Astrocyte (in vitro differentiated cells and primary cell): ENCODE measurements at regions not wholly inside any gene's neighbourhood (a gene's known extent, or its start where the extent isn't known, plus 50 kb on each side); places are given as distances from the start of the nearest gene placed in this dataset.

Experiments
- DNase-seq: peaks from one replicate; pipeline ENCODE4 v3.0.0-alpha.2; 2010; ENCODE audit warnings: low read depth
- FAIRE-seq: peaks from 2 replicates; lab custom pipeline; 2011; peaks lifted over from hg19 to GRCh38; lab: Jason Lieb, UNC
- H2AFZ ChIP-seq: 2 replicates; pipeline ENCODE4 v1.6.0; 2012; ENCODE audit warnings: low read depth, low read length, inconsistent platforms
- H3K27ac ChIP-seq: 2 replicates; pipeline ENCODE4 v1.5.1; 2011; ENCODE audit warnings: low read depth, low read length, inconsistent platforms
- H3K27me3 ChIP-seq: 2 replicates; pipeline ENCODE4 v1.6.0; 2011; ENCODE audit warnings: low read length, inconsistent platforms; ENCODE audit not compliant: insufficient read depth
- H3K36me3 ChIP-seq: 2 replicates; pipeline ENCODE4 v1.5.1; 2011; ENCODE audit warnings: low read length, inconsistent platforms; ENCODE audit not compliant: insufficient read depth
- H3K4me1 ChIP-seq: 2 replicates; pipeline ENCODE4 v1.5.1; 2011; ENCODE audit warnings: low read length, inconsistent platforms; ENCODE audit not compliant: insufficient read depth
- H3K4me2 ChIP-seq: 2 replicates; pipeline ENCODE4 v1.6.0; 2012; ENCODE audit warnings: low read length, inconsistent platforms
- H3K4me3 ChIP-seq: 2 replicates; pipeline ENCODE4 v1.5.1; 2011; ENCODE audit warnings: low read depth, mild to moderate bottlenecking, low read length, inconsistent platforms; ENCODE audit not compliant: insufficient read depth
- H3K79me2 ChIP-seq: 2 replicates; pipeline ENCODE4 v1.6.0; 2012; ENCODE audit warnings: mild to moderate bottlenecking, low read length, inconsistent platforms; ENCODE audit not compliant: insufficient read depth
- H3K9ac ChIP-seq: 2 replicates; pipeline ENCODE4 v1.6.0; 2012; ENCODE audit warnings: mild to moderate bottlenecking, low read length, inconsistent platforms
- H3K9me3 ChIP-seq: 2 replicates; pipeline ENCODE4 v1.5.1; 2012; ENCODE audit warnings: low read depth, mild to moderate bottlenecking, low read length, inconsistent platforms; ENCODE audit not compliant: insufficient read depth
- H4K20me1 ChIP-seq: 2 replicates; pipeline ENCODE4 v1.6.0; 2012; ENCODE audit warnings: low read length, inconsistent platforms; ENCODE audit not compliant: insufficient read depth
- H3K27ac Mint-ChIP-seq: one replicate; pipeline ENCODE4 v1.8.0; 2021; ENCODE audit warnings: mild to moderate bottlenecking, mixed read lengths; ENCODE audit not compliant: unreplicated experiment
- H3K27me3 Mint-ChIP-seq: one replicate; pipeline ENCODE4 v1.8.0; 2021; ENCODE audit warnings: low read depth, mixed read lengths; ENCODE audit not compliant: unreplicated experiment
- H3K36me3 Mint-ChIP-seq: one replicate; pipeline ENCODE4 v1.8.0; 2021; ENCODE audit warnings: low read depth, mixed read lengths; ENCODE audit not compliant: unreplicated experiment
- H3K4me1 Mint-ChIP-seq: one replicate; pipeline ENCODE4 v1.8.0; 2021; ENCODE audit warnings: low read depth, mixed read lengths; ENCODE audit not compliant: unreplicated experiment
- H3K4me3 Mint-ChIP-seq: one replicate; pipeline ENCODE4 v1.8.0; 2021; ENCODE audit warnings: mild to moderate bottlenecking, moderate library complexity, mixed read lengths; ENCODE audit not compliant: unreplicated experiment
- H3K9me3 Mint-ChIP-seq: one replicate; pipeline ENCODE4 v1.8.0; 2021; ENCODE audit warnings: mild to moderate bottlenecking, mixed read lengths; ENCODE audit not compliant: unreplicated experiment
- CTCF ChIP-seq: IDR thresholded peaks from 2 replicates; pipeline ENCODE4 v1.5.1; 2011; ENCODE audit warnings: low read depth, mild to moderate bottlenecking, inconsistent platforms, low read length, moderate library complexity; ENCODE audit not compliant: insufficient read depth
- EZH2 ChIP-seq: IDR thresholded peaks from 2 replicates; pipeline ENCODE4 v1.6.1; 2012; ENCODE audit warnings: mild to moderate bottlenecking, low read length, inconsistent platforms; ENCODE audit not compliant: insufficient read depth

- no peak overlapping the region for H3K4me3 ChIP-seq
- H3K4me1 ChIP-seq: peaks cover 27% of the 10 kb centered on the region
- no peak for TF ChIP-seq EZH2
- no peak for TF ChIP-seq CTCF
- Mint-ChIP-seq H3K36me3 (no peaks in the 10 kb centered on the region), H3K4me1 (peaks cover 35% of the 10 kb centered on the region), H3K27ac (peak overlapping the region; percentile 58), H3K4me3 (no peak overlapping the region), H3K27me3 (no peaks in the 10 kb centered on the region), H3K9me3 (peaks cover 7% of the 10 kb centered on the region)
- H3K27me3 ChIP-seq: no peaks in the 10 kb centered on the region
- DNase-seq (peak; percentile 90), FAIRE-seq (peak; percentile 37)
- no peaks in the 10 kb centered on the region for H3K9me3 ChIP-seq
- no peaks in the 10 kb centered on the region for H3K36me3 ChIP-seq
- no peaks in the 10 kb centered on the region for H4K20me1 ChIP-seq
- peak overlapping the region; percentile 68 for H3K27ac ChIP-seq
- H3K79me2 ChIP-seq: no peaks in the 10 kb centered on the region
- H2AFZ ChIP-seq: no peak overlapping the region
- H3K9ac ChIP-seq: peak overlapping the region; percentile 25
- peak overlapping the region; percentile 17 for H3K4me2 ChIP-seq
Observed at GRCh38 chr9:115262477-115262876, 144.5 kb upstream of the TNC start.

GRCh38 chr9:115262952-115263351 is 145.0 kb upstream of the TNC start:
- Histone ChIP-seq H3K9me3 (no peaks in the 10 kb centered on the region), H3K27me3 (no peaks in the 10 kb centered on the region), H3K4me2 (no peak overlapping the region), H3K27ac (peak overlapping the region; percentile 68), H3K4me1 (peaks cover 27% of the 10 kb centered on the region), H4K20me1 (no peaks in the 10 kb centered on the region), H3K9ac (no peak overlapping the region), H3K36me3 (no peaks in the 10 kb centered on the region), H3K79me2 (no peaks in the 10 kb centered on the region), H2AFZ (no peak overlapping the region), H3K4me3 (no peak overlapping the region)
- H3K4me3 Mint-ChIP-seq: no peak overlapping the region
- H3K4me1 Mint-ChIP-seq: peaks cover 35% of the 10 kb centered on the region
- peak overlapping the region; percentile 58 for H3K27ac Mint-ChIP-seq
- DNase-seq (peak; percentile 42), FAIRE-seq (no peak)
- TF ChIP-seq CTCF: no peak
- no peak for TF ChIP-seq EZH2
- H3K9me3 Mint-ChIP-seq: peaks cover 7% of the 10 kb centered on the region
- no peaks in the 10 kb centered on the region for H3K36me3 Mint-ChIP-seq
- H3K27me3 Mint-ChIP-seq: no peaks in the 10 kb centered on the region

GRCh38 chr9:115263371-115264075 is 145.6 kb upstream of the TNC start:
- Mint-ChIP-seq H3K27ac (peak overlapping the region; percentile 58), H3K36me3 (no peaks in the 10 kb centered on the region), H3K9me3 (peaks cover 7% of the 10 kb centered on the region), H3K27me3 (no peaks in the 10 kb centered on the region), H3K4me1 (peaks cover 35% of the 10 kb centered on the region), H3K4me3 (no peak overlapping the region)
- Histone ChIP-seq H3K79me2 (no peaks in the 10 kb centered on the region), H3K27ac (peak overlapping the region; percentile 68), H3K4me3 (no peak overlapping the region), H3K9me3 (no peaks in the 10 kb centered on the region), H3K4me2 (no peak overlapping the region), H2AFZ (no peak overlapping the region), H3K27me3 (no peaks in the 10 kb centered on the region), H4K20me1 (no peaks in the 10 kb centered on the region), H3K36me3 (no peaks in the 10 kb centered on the region), H3K9ac (no peak overlapping the region), H3K4me1 (peaks cover 27% of the 10 kb centered on the region)
- TF ChIP-seq CTCF (no peak), EZH2 (no peak)
- DNase-seq (peak; percentile 80), FAIRE-seq (peak; percentile 73)
